ENCODE measurements at regions not wholly inside any gene's neighbourhood (a gene's known extent, or its start where the extent isn't known, plus 50 kb on each side); places are given as distances from the start of the nearest gene placed in this dataset.
A peak's percentile ranks its signal among the peaks of the same experiment; 100 is the strongest.
"Not testable (repeated sequence)": the region's sequence is repeated elsewhere in the genome, so short reads cannot be mapped to it uniquely, and the experiment has no call there.

- DNase-seq (ENCODE audit: low spot score): not testable (repeated sequence)
Measured at GRCh38 chr9:78172610-78173009, 63.3 kb upstream of the CEP78 start.

GRCh38 chr9:78171651-78172050 is 64.2 kb upstream of the CEP78 start:
- no peak for DNase-seq (ENCODE audit: low spot score)

GRCh38 chr9:78169125-78169524 is 66.8 kb upstream of the CEP78 start:
- DNase-seq (ENCODE audit: low spot score): no peak

GRCh38 chr9:78167356-78167755 is 68.5 kb upstream of the CEP78 start:
- no peak for DNase-seq (ENCODE audit: low spot score)

GRCh38 chr9:78163834-78164233 is 72.0 kb upstream of the CEP78 start:
- no peak for DNase-seq (ENCODE audit: low spot score)

- no peak for DNase-seq (ENCODE audit: low spot score)
Measured at GRCh38 chr9:78158286-78158685, 77.6 kb upstream of the CEP78 start.

- no peak for DNase-seq (ENCODE audit: low spot score)
Measured at GRCh38 chr9:78150983-78151356, 84.9 kb upstream of the CEP78 start.

GRCh38 chr9:78150312-78150982 is 85.4 kb upstream of the CEP78 start:
- DNase-seq (ENCODE audit: low spot score): no peak

GRCh38 chr9:78149702-78150291 is 86.1 kb upstream of the CEP78 start:
- no peak for DNase-seq (ENCODE audit: low spot score)

GRCh38 chr9:78146241-78146640 is 89.6 kb upstream of the CEP78 start:
- DNase-seq (ENCODE audit: low spot score): no peak

- DNase-seq (ENCODE audit: low spot score): no peak
Measured at GRCh38 chr9:78144663-78145377, 91.1 kb upstream of the CEP78 start.

- no peak for DNase-seq (ENCODE audit: low spot score)
Measured at GRCh38 chr9:78144008-78144381, 91.9 kb upstream of the CEP78 start.

GRCh38 chr9:78143281-78144007 is 92.4 kb upstream of the CEP78 start:
- no peak for DNase-seq (ENCODE audit: low spot score)

GRCh38 chr9:78142264-78142663 is 93.6 kb upstream of the CEP78 start:
- not testable (repeated sequence) for DNase-seq (ENCODE audit: low spot score)

- no peak for DNase-seq (ENCODE audit: low spot score)
Measured at GRCh38 chr9:78133751-78134150, 102.1 kb upstream of the CEP78 start.

- DNase-seq (ENCODE audit: low spot score): peak; percentile 17
Measured at GRCh38 chr9:78132701-78133058, 101.1 kb upstream of the GNAQ start.

GRCh38 chr9:78131969-78132700 is 100.5 kb upstream of the GNAQ start:
- DNase-seq (ENCODE audit: low spot score): no peak

- no peak for DNase-seq (ENCODE audit: low spot score)
Measured at GRCh38 chr9:78130853-78131252, 99.2 kb upstream of the GNAQ start.

- DNase-seq (ENCODE audit: low spot score): peak; percentile 5
Measured at GRCh38 chr9:78130004-78130403, 98.4 kb upstream of the GNAQ start.

GRCh38 chr9:78127279-78128225 is 95.9 kb upstream of the GNAQ start:
- no peak for DNase-seq (ENCODE audit: low spot score)

- no peak for DNase-seq (ENCODE audit: low spot score)
Measured at GRCh38 chr9:78123808-78124207, 92.2 kb upstream of the GNAQ start.
